ENCODE measurements at regions not wholly inside any gene's neighbourhood (a gene's known extent, or its start where the extent isn't known, plus 50 kb on each side); places are given as distances from the start of the nearest gene placed in this dataset.

GRCh38 chr10:83522456-83522855 is 616.9 kb upstream of the GHITM start:
- ChIA-PET POLR2A (no interaction called here), CTCF (interaction anchor here (1.5 kb wide), 1 partner anchor 30 kb away, joined by 3 read pairs; no protein-coding TSS in a partner anchor)
- no peak for TF ChIP-seq CTCF (IDR thresholded peaks at IDR 0.05; ENCODE audit: control extremely low read depth, extremely low read depth, low read depth, missing control alignments)

DNA sequence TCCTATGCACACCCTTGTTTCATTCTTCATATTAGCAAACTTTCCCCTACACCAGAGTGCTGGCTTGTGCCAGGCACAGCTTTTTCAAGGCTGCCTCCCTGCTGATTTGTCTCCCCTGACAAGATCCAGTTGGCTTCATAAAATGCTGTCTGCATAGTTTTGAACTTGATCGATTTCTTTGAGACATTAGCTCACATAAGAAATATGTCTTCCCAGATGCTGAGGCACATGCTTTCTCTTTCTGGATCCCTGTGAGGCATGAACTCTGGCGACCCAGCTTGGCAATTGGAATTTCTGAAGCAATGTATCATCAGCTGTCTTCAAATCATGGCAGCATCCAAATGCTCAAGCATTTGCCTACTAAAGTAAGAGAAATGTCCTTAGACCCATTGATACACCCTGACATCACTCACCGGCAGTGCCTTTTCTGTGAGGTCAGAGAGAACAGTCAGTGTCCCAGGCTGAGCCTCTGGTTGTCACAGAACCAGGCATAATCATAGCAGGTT is 616.4 kb upstream of the GHITM start:
- POLR2A ChIA-PET: no interaction called here
- CTCF ChIA-PET: interaction anchor here (1.2 to 1.5 kb wide), 2 partner anchors 11 to 31 kb away, joined by 3 read pairs; no protein-coding TSS in a partner anchor
- no peak for TF ChIP-seq CTCF (IDR thresholded peaks at IDR 0.05; ENCODE audit: control extremely low read depth, extremely low read depth, low read depth, missing control alignments)
- no peak for DNase-seq (ENCODE audit: extremely low spot score)

More at GRCh38 chr10:83522456-83522855, 616.9 kb upstream of the GHITM start:
- no peak for DNase-seq (ENCODE audit: extremely low spot score)

DNA sequence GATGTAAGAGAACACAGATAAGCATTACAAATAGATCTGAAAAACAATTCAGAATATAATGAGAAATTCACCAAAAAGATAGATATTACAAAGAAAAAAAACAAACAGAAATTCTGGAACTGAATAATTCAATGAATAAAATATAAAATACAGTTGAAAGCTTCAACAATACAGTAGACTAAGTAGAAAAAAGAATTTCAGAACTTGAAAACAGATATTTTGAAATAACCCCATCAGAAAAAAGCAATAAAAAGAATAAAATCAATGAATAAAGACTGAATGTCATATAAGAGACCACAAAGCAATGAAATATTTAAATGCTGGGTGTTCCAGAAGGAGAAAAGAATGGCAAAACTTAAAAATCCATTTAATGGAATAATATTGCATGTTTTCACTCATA is 611.4 kb upstream of the GHITM start:
- ChIA-PET CTCF (interaction anchor here (0.9 kb wide), 1 partner anchor 10 kb away, joined by 3 read pairs; no protein-coding TSS in a partner anchor), POLR2A (no interaction called here)
- DNase-seq (ENCODE audit: extremely low spot score): no peak
- TF ChIP-seq CTCF (IDR thresholded peaks at IDR 0.05; ENCODE audit: control extremely low read depth, extremely low read depth, low read depth, missing control alignments): no peak

GRCh38 chr10:83533290-83533689 is 606.0 kb upstream of the GHITM start:
- POLR2A ChIA-PET: no interaction called here
- TF ChIP-seq CTCF (IDR thresholded peaks at IDR 0.05; ENCODE audit: control extremely low read depth, extremely low read depth, low read depth, missing control alignments): no peak
- DNase-seq (ENCODE audit: extremely low spot score): no peak
- CTCF ChIA-PET: interaction anchor here (1.1 to 1.5 kb wide), 3 partner anchors 10 to 20 kb away, joined by 3 to 5 read pairs (median 3); no protein-coding TSS in a partner anchor

DNA sequence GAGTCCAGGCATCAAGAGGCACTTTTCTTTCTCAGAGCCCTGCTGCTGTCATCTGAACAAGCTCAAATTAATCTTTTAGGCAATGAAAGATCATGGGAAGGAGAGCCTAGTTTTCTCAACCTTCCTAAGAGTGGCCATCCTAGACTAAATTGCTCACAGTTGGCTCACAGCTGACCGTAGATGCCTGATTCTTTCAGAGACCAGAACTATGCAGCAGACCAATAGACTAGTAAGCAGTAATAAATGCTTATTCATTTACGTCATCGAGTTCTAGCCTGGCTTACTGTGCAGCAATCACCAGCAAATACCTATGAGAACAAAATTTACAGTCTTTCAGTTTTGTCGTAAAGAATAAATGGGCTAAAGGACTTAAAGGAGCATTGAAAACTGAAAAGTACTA is 602.9 kb upstream of the GHITM start:
- ChIA-PET POLR2A (no interaction called here), CTCF (no interaction called here)
- no peak for DNase-seq (ENCODE audit: extremely low spot score)

DNA sequence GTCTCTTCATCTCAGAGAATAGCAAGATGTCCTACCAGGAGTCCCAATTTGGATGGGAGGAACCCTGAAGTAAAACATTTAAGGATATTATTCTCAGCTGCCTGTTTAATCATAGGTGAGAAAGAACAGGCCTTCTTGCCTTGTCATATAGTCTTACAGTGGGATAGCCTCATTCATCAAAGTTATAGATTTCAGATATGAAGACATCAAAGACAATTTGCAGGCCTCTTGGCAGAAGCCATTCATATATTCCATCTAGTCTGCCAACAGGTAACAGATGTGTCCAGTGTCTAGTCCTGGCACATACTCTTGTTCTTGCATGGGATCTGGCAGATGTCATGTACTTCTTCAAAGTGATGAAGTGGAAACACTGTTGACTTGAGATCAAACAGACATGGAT is 601.3 kb upstream of the GHITM start:
- ChIA-PET CTCF (interaction anchor here (1.1 to 2.6 kb wide), 3 partner anchors 8 to 10 kb away, joined by 3 to 12 read pairs (median 3); no protein-coding TSS in a partner anchor), POLR2A (no interaction called here)
- no peak for DNase-seq (ENCODE audit: extremely low spot score)
- TF ChIP-seq CTCF (IDR thresholded peaks at IDR 0.05; ENCODE audit: control extremely low read depth, extremely low read depth, low read depth, missing control alignments): no peak

More for the DNA sequence above, 602.9 kb upstream of the GHITM start:
- TF ChIP-seq CTCF (IDR thresholded peaks at IDR 0.05; ENCODE audit: control extremely low read depth, extremely low read depth, low read depth, missing control alignments): no peak

All from GM10248 (cell line).